Fibroblast of the aortic adventitia (primary cell): ENCODE measurements at regions not wholly inside any gene's neighbourhood (a gene's known extent, or its start where the extent isn't known, plus 50 kb on each side); places are given as distances from the start of the nearest gene placed in this dataset.

Experiments used
- DNase-seq: peaks from one replicate; pipeline ENCODE4 v3.0.0-alpha.2; 2010; ENCODE audit warnings: low read depth
- H3K4me3 ChIP-seq: 2 replicates; pipeline ENCODE4 v1.5.1; 2011; ENCODE audit warnings: low read depth, mild to moderate bottlenecking, control low read depth, low read length, moderate library complexity
- CTCF ChIP-seq: IDR thresholded peaks from 2 replicates; pipeline ENCODE4 v1.5.1; 2011; ENCODE audit warnings: mild to moderate bottlenecking, low read length, control low read depth, inconsistent platforms; ENCODE audit not compliant: insufficient read depth

GRCh38 chr10:65570143-65571010, 1355.5 kb upstream of the LRRTM3 start:
- H3K4me3 ChIP-seq = peak overlapping the region; percentile 49
- no peak for TF ChIP-seq CTCF
- peak; percentile 7 for DNase-seq

DNA sequence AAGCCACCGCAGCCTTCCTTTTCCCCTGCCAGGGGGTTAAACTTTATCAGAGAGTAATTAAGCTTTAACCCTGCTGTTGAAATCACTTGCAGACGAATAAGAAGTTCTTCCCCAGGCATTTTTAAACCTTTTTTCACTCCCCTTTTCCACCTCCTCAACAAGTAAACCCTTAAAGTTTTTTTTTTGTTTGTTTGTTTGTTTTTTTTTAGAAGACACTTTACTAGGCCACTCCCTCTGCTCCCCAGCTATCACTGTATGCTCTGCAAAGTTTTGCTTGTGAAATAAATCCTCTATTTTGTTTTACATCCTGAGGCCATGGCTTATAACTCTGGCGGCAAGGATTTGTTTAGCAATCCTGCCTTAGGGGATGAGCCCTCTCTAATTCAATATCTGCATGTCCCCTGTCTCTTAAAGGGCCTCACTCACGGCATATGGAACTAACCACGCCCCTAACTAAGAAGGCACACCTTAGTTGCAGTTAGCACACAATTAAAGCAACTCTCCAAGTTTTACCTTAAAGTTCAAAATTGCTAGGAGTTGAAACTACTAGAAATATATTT, 1354.7 kb upstream of the LRRTM3 start:
- H3K4me3 ChIP-seq = peak overlapping the region; percentile 49
- no peak for DNase-seq
- no peak for TF ChIP-seq CTCF

GRCh38 chr10:65581426-65582026, 1344.3 kb upstream of the LRRTM3 start:
- H3K4me3 ChIP-seq = no peak overlapping the region
- DNase-seq = no peak
- TF ChIP-seq CTCF = no peak

GRCh38 chr10:65602182-65602865, 1323.5 kb upstream of the LRRTM3 start:
- DNase-seq = no peak
- no peak overlapping the region for H3K4me3 ChIP-seq
- no peak for TF ChIP-seq CTCF

DNA sequence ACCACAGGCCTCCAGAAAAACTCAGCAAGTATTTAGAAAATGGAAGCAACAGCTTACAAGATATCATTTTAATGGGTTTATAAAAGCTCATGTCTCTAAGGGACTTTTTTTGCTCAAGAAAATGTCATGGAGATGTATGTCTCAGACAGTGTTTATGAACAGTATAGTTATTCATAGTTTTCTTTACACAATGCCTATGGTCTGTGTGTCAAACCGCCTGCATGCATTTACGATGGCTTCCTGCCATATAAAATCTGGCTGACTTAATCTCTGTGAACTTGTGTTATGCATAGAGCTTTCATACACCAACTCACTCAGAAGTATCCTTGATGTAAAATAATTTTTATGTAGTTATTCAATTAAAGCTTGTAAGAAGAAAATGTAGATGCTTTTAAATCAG, 1314.2 kb upstream of the LRRTM3 start:
- peak; percentile 0 for DNase-seq
- no peak for TF ChIP-seq CTCF
- no peak overlapping the region for H3K4me3 ChIP-seq

GRCh38 chr10:65614956-65615565, 1310.8 kb upstream of the LRRTM3 start:
- H3K4me3 ChIP-seq = no peak overlapping the region
- no peak for TF ChIP-seq CTCF
- DNase-seq = no peak
